ENCODE measurements at regions not wholly inside any gene's neighbourhood (a gene's known extent, or its start where the extent isn't known, plus 50 kb on each side); places are given as distances from the start of the nearest gene placed in this dataset.

GRCh38 chr9:95735701-95736100, 139.8 kb upstream of the ERCC6L2 start (continued):
- TF ChIP-seq ZNF462 (CRISPR knock-in tag; IDR thresholded peaks at IDR 0.05): no peak
- no peak for TF ChIP-seq NANOG (IDR thresholded peaks at IDR 0.05; ENCODE audit: borderline replicate concordance)
- TF ChIP-seq CREB1 (CRISPR knock-in tag; IDR thresholded peaks at IDR 0.05; ENCODE audit: low read depth): no peak

GRCh38 chr9:95733741-95734666, 141.5 kb upstream of the ERCC6L2 start:
- Histone ChIP-seq H3K4me1 (ENCODE audit: insufficient read depth) (no peaks in the 10 kb centered on the region), H4K20me1 (replicated peaks; ENCODE audit: insufficient read depth) (no peaks in the 10 kb centered on the region), H3K4me3 (no peak overlapping the region), H3K9me2 (ENCODE audit: insufficient read depth) (no peaks in the 10 kb centered on the region; the same call in 1 of the 2 replicates), H3K27ac (ENCODE audit: low read depth) (no peak overlapping the region), H3F3A (replicated peaks; ENCODE audit: low read depth) (no peaks in the 10 kb centered on the region), H2AFZ (no peak overlapping the region), H3K79me2 (replicated peaks; ENCODE audit: insufficient read depth) (no peaks in the 10 kb centered on the region), H3K27me3 (ENCODE audit: insufficient read depth) (no peaks in the 10 kb centered on the region), H3K4me2 (no peak overlapping the region), H3K36me3 (ENCODE audit: insufficient read depth) (no peaks in the 10 kb centered on the region)
- no peaks in the 10 kb centered on the region for H3K9me3 Mint-ChIP-seq
- H3K4me3 Mint-ChIP-seq: no peak overlapping the region
- no peaks in the 10 kb centered on the region for H3K36me3 Mint-ChIP-seq (ENCODE audit: low read depth)
- peaks cover 3% of the 10 kb centered on the region; the same call in 1 of the 3 replicates for H3K4me1 Mint-ChIP-seq
- DNase-seq (ENCODE audit: low spot score) (no peak), ATAC-seq (no peak)
- H3K27ac Mint-ChIP-seq: no peak overlapping the region
- peaks cover 10% of the 10 kb centered on the region for H3K27me3 Mint-ChIP-seq (ENCODE audit: insufficient read depth, low read depth, poor library complexity)
- no peak for TF ChIP-seq EZH2 (IDR thresholded peaks at IDR 0.05; ENCODE audit: low read depth, unreplicated experiment)
- no peak for TF ChIP-seq ZNF114 (CRISPR knock-in tag; IDR thresholded peaks at IDR 0.05)
- TF ChIP-seq JUNB (IDR thresholded peaks at IDR 0.05; ENCODE audit: unreplicated experiment): no peak
- TF ChIP-seq ETS1 (IDR thresholded peaks at IDR 0.05): no peak
- TF ChIP-seq POLR2AphosphoS5 (IDR thresholded peaks at IDR 0.05; ENCODE audit: low read depth): no peak
- TF ChIP-seq NANOG (IDR thresholded peaks at IDR 0.05; ENCODE audit: borderline replicate concordance): no peak
- TF ChIP-seq STAT1 (IDR thresholded peaks at IDR 0.05; ENCODE audit: unreplicated experiment): no peak
- no peak for TF ChIP-seq CTCF (conservative IDR thresholded peaks at IDR 0.05; ENCODE audit: low read depth in 2 of 2)
- no peak for TF ChIP-seq CREB1 (CRISPR knock-in tag; IDR thresholded peaks at IDR 0.05; ENCODE audit: low read depth)

All from GM23338 (cell line).